GM12892 (cell line): ENCODE measurements at regions not wholly inside any gene's neighbourhood (a gene's known extent, or its start where the extent isn't known, plus 50 kb on each side); places are given as distances from the start of the nearest gene placed in this dataset.

ENCODE experiments used
- POLR2A ChIP-seq: IDR thresholded peaks from 2 replicates; pipeline ENCODE4 v1.6.1; 2011; ENCODE audit warnings: low read depth, low read length, control low read depth
- POLR2AphosphoS5 ChIP-seq: IDR thresholded peaks from 2 replicates; pipeline ENCODE4 v1.6.1; 2011; ENCODE audit warnings: low read depth, low read length, control low read depth
- TAF1 ChIP-seq: IDR thresholded peaks from 2 replicates; pipeline ENCODE4 v1.6.1; 2011; ENCODE audit warnings: low read depth, mild to moderate bottlenecking, control low read depth, low read length, borderline replicate concordance

DNA sequence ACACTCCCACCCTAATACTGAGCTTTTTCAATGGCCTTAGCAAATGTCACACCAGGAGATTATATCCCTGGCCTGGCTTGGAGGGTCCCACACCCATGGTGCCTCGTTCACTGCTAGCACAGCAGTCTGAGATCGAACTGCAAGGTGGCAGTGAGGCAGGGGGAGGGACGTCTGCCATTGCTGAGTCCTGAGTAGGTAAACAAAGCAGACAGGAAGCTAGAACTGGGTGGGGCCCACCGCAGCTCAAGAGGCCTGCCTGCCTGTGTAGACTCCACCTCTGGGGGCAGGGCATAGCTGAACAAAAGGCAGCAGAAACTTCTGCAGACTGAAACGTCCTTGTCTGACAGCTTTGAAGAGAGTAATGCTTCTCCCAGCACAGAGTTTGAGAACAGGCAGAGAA is 338.9 kb upstream of the MBL2 start:
- TF ChIP-seq TAF1 = no peak
- no peak for TF ChIP-seq POLR2A
- no peak for TF ChIP-seq POLR2AphosphoS5
